ENCODE measurements at regions not wholly inside any gene's neighbourhood (a gene's known extent, or its start where the extent isn't known, plus 50 kb on each side); places are given as distances from the start of the nearest gene placed in this dataset.
"Not testable (repeated sequence)": the region's sequence is repeated elsewhere in the genome, so short reads cannot be mapped to it uniquely, and the experiment has no call there.

DNA sequence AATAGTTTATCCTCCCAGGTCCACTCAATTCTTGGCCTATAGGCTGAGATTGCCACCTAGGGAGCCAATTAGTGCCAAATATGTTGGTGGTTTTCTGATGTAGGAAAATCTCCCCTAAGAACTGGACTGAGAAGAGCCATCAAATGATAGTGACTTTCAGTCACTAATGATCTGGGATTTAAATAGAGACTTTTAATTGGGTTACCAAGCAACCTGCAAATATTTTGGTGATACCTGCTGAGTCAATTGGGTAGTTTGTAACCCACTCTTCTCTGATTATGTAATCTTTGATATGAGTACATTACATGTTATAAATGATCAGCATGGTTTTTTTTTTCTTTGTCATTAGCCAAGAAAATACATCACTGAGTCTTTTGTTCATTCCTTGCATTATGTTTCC, 600.8 kb downstream of the TTLL7 start:
- TF ChIP-seq, protein P1, sequence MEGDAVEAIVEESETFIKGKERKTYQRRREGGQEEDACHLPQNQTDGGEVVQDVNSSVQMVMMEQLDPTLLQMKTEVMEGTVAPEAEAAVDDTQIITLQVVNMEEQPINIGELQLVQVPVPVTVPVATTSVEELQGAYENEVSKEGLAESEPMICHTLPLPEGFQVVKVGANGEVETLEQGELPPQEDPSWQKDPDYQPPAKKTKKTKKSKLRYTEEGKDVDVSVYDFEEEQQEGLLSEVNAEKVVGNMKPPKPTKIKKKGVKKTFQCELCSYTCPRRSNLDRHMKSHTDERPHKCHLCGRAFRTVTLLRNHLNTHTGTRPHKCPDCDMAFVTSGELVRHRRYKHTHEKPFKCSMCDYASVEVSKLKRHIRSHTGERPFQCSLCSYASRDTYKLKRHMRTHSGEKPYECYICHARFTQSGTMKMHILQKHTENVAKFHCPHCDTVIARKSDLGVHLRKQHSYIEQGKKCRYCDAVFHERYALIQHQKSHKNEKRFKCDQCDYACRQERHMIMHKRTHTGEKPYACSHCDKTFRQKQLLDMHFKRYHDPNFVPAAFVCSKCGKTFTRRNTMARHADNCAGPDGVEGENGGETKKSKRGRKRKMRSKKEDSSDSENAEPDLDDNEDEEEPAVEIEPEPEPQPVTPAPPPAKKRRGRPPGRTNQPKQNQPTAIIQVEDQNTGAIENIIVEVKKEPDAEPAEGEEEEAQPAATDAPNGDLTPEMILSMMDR (IDR thresholded peaks at IDR 0.05): not testable (repeated sequence)
- not testable (repeated sequence) for TF ChIP-seq EZH2 (IDR thresholded peaks at IDR 0.05)
